HFFc6 (cell line): ENCODE measurements at regions not wholly inside any gene's neighbourhood (a gene's known extent, or its start where the extent isn't known, plus 50 kb on each side); places are given as distances from the start of the nearest gene placed in this dataset.

Experiments used
- DNase-seq: peaks from one replicate; pipeline ENCODE4 v3.0.0-alpha.2; 2018
- H3K27ac Mint-ChIP-seq: 2 replicates; pipeline ENCODE4 v1.8.0; 2020; ENCODE audit warnings: mild to moderate bottlenecking, mixed read lengths
- H3K27me3 Mint-ChIP-seq: 2 replicates; pipeline ENCODE4 v1.8.0; 2021; ENCODE audit warnings: mild to moderate bottlenecking, moderate library complexity, mixed read lengths; ENCODE audit not compliant: insufficient read depth
- H3K36me3 Mint-ChIP-seq: 2 replicates; pipeline ENCODE4 v1.8.0; 2021; ENCODE audit warnings: low read depth, mixed read lengths
- H3K4me1 Mint-ChIP-seq: 2 replicates; pipeline ENCODE4 v1.8.0; 2020; ENCODE audit warnings: low read depth, mixed read lengths
- H3K4me3 Mint-ChIP-seq: 2 replicates; pipeline ENCODE4 v1.8.0; 2020; ENCODE audit warnings: mild to moderate bottlenecking, moderate library complexity, mixed read lengths
- H3K9me3 Mint-ChIP-seq: 2 replicates; pipeline ENCODE4 v1.8.0; 2020; ENCODE audit warnings: mild to moderate bottlenecking, mixed read lengths
- CTCF ChIP-seq: fragments of 200-600 bp; sonication (generic); IDR thresholded peaks from 2 replicates; pipeline ENCODE4 v1.5.0; 2021; ENCODE audit warnings: antibody characterized with exemption, mild to moderate bottlenecking

- no peak for TF ChIP-seq CTCF
- H3K9me3 Mint-ChIP-seq = no peaks in the 10 kb centered on the region
- H3K27me3 Mint-ChIP-seq = peaks cover 44% of the 10 kb centered on the region
- no peak overlapping the region for H3K27ac Mint-ChIP-seq
- H3K4me1 Mint-ChIP-seq = no peaks in the 10 kb centered on the region
- no peaks in the 10 kb centered on the region for H3K36me3 Mint-ChIP-seq
- no peak for DNase-seq
- no peak overlapping the region for H3K4me3 Mint-ChIP-seq
Observed at GRCh38 chr4:3858765-3859388, 92.7 kb downstream of the ADRA2C start.

- H3K27ac Mint-ChIP-seq = no peak overlapping the region
- peaks cover 37% of the 10 kb centered on the region for H3K27me3 Mint-ChIP-seq
- no peak overlapping the region for H3K4me3 Mint-ChIP-seq
- no peak for TF ChIP-seq CTCF
- no peaks in the 10 kb centered on the region for H3K36me3 Mint-ChIP-seq
- no peaks in the 10 kb centered on the region for H3K9me3 Mint-ChIP-seq
- no peaks in the 10 kb centered on the region for H3K4me1 Mint-ChIP-seq
- no peak for DNase-seq
Observed at GRCh38 chr4:3859571-3859970, 93.4 kb downstream of the ADRA2C start.

GRCh38 chr4:3860061-3860912, 94.1 kb downstream of the ADRA2C start:
- Mint-ChIP-seq H3K27me3 (peaks cover 32% of the 10 kb centered on the region), H3K27ac (no peak overlapping the region), H3K4me3 (no peak overlapping the region), H3K36me3 (no peaks in the 10 kb centered on the region), H3K4me1 (no peaks in the 10 kb centered on the region), H3K9me3 (no peaks in the 10 kb centered on the region)
- no peak for TF ChIP-seq CTCF
- no peak for DNase-seq

- H3K36me3 Mint-ChIP-seq = no peaks in the 10 kb centered on the region
- H3K9me3 Mint-ChIP-seq = no peaks in the 10 kb centered on the region
- H3K4me3 Mint-ChIP-seq = no peak overlapping the region
- no peak for DNase-seq
- H3K4me1 Mint-ChIP-seq = no peaks in the 10 kb centered on the region
- H3K27ac Mint-ChIP-seq = no peak overlapping the region
- H3K27me3 Mint-ChIP-seq = peaks cover 26% of the 10 kb centered on the region
- TF ChIP-seq CTCF = no peak
Observed at GRCh38 chr4:3860913-3861636, 94.9 kb downstream of the ADRA2C start.

GRCh38 chr4:3861720-3862639, 95.8 kb downstream of the ADRA2C start:
- no peak overlapping the region for H3K4me3 Mint-ChIP-seq
- H3K4me1 Mint-ChIP-seq = no peaks in the 10 kb centered on the region
- no peak overlapping the region for H3K27ac Mint-ChIP-seq
- peaks cover 26% of the 10 kb centered on the region for H3K27me3 Mint-ChIP-seq
- no peak for DNase-seq
- H3K9me3 Mint-ChIP-seq = no peaks in the 10 kb centered on the region
- no peak for TF ChIP-seq CTCF
- no peaks in the 10 kb centered on the region for H3K36me3 Mint-ChIP-seq
